Glomerular visceral epithelial cell (primary cell): ENCODE measurements at regions not wholly inside any gene's neighbourhood (a gene's known extent, or its start where the extent isn't known, plus 50 kb on each side); places are given as distances from the start of the nearest gene placed in this dataset.

Experiments
- DNase-seq: peaks from one replicate; pipeline ENCODE4 v3.0.0-alpha.2; 2016; ENCODE audit errors: extremely low spot score

GRCh38 chr4:1495416-1496115, 89.3 kb upstream of the NKX1-1 start:
- no peak for DNase-seq

- DNase-seq, result no peak
These were observed 88.4 kb upstream of the NKX1-1 start for GRCh38 chr4:1494416-1495315.

- no peak for DNase-seq
These were observed 87.5 kb upstream of the NKX1-1 start for GRCh38 chr4:1493540-1494287.

- DNase-seq, result no peak
These were observed 86.7 kb upstream of the NKX1-1 start for GRCh38 chr4:1492651-1493539.

DNA sequence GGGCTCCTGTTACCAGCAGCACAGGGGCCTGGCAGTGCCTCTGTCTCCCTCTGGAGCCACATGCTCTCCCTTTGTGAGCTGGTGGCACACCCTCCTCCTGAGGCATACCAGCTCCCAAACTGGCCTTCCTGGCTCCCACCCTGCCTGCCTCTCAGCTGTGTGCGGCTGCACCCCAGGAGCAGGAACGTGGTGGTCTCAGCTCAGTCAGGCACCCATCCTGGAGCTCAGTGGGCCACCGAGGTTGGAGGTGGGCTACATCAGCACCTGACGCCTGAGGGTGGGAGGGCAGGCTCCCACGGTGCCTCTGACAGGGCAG, 85.9 kb upstream of the NKX1-1 start:
- DNase-seq, result no peak

DNA sequence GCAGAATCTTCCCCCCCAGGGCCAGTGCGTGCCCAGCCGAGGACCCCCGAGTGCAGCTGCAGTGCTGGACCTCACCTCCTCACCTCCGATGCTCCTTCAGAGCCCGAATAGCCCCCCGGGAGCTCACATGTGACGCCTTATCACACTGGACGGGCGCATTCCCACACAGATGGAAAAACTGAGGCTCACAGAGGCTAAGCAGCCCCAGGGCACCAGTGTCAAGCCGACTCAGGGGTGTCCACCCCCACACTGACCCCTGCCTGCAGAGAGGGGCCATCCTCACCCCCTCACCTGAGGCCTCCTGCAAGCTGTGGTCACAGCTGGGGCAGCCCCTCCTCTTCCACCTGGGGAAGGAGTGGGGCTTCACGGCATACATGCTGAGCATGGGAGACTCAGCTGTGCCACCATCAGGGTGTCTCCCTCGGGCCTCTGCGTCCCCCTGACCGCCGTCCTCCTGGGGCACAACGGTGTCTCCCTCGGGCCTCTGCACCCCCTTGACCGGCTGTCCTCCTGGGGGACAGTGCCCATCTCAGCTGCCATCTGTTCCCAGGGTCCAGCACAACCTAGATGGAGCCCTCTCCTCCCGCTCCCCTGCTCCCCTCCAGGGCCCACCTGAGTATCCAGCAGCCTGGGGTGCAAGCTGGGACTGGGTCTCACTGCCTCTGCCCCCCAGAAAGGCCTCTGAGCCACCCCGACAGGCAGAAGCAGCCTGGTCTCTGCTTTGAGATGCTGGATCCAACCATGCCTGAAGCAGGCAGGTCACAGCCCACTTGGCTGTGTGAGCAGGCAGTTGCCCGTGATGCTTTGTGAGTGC, 85.3 kb upstream of the NKX1-1 start:
- no peak for DNase-seq

DNA sequence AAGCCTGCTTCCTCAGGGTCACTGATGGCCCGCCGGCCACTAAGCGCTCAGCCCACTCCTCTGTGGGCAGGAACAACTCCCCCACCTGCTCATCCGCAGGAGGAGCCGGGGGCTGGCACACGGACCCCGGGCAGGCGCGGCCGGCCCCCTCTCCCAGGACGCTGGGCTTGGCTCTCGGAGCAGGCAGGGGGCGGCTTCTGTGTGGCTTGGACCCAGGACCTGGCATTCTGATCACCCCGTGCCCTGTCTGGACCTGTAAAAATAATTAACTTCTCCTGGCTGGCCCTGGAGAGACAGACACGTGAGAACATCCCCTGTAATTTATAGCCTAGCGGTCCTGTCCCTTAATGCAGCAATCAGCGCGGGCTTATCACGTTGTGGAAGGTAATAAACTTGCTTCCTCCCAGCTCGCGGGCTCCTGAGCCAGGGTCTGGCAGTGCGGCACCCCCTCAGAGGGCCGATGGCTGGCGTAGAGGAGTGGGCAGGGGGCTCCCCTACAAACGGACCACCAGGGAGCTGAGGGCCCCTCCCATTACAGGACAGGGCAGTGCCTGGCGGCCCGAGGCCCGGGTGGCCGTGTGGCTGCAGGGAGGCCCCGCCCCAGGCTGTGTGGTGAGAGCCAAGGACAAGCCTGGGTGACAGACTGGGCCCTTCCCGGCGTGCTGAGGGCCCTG, 84.5 kb upstream of the NKX1-1 start:
- DNase-seq, result no peak

- DNase-seq, result no peak
These were observed 83.9 kb upstream of the NKX1-1 start for GRCh38 chr4:1490011-1490653.

- DNase-seq, result no peak
These were observed 83.4 kb upstream of the NKX1-1 start for GRCh38 chr4:1489639-1489995.

GRCh38 chr4:1488831-1489638, 82.8 kb upstream of the NKX1-1 start:
- no peak for DNase-seq

- DNase-seq, result no peak
These were observed 82.1 kb upstream of the NKX1-1 start for GRCh38 chr4:1488357-1488756.

DNA sequence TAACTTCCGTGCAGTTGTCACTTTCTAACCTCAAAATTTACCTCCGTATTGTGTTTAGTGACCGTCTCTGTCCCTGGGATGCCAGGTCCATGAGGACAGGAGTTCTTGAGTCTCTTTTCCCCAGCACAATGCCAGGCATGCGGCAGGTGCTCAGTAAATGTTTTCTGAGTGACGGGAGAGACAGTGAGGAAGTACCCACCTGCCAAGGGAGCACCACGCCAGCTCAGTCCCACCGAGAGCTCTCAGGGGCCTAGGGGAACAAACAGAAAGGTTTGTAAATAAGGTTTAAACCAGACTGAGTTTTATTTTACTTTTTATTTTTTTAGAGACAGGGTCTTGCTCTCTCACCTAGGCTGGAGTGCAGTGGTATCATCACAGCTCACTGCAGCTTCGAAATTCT, 81.5 kb upstream of the NKX1-1 start:
- DNase-seq, result no peak

DNA sequence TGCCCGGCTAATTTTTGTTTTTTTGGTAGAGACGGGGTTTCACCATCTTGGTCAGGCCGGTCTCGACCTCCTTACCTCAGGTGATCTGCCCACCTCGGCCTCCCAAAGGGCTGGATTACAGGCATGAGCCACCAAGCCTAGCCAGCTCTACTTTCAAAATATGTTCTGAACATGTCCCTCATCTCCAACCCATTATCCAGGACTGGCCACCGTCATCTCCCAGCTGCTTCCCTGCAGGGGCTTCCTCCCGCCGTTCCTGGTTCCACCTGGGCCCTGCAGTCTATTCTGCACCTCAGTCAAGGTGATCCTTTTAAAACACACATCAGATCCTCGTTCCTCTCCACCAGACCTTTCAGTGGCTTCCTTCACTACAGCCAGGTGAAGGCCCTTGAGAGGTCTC, 80.9 kb upstream of the NKX1-1 start:
- no peak for DNase-seq

- no peak for DNase-seq
These were observed 79.0 kb upstream of the NKX1-1 start for GRCh38 chr4:1485280-1485679.

- DNase-seq, result no peak
These were observed 74.5 kb upstream of the NKX1-1 start for GRCh38 chr4:1480720-1481119.

DNA sequence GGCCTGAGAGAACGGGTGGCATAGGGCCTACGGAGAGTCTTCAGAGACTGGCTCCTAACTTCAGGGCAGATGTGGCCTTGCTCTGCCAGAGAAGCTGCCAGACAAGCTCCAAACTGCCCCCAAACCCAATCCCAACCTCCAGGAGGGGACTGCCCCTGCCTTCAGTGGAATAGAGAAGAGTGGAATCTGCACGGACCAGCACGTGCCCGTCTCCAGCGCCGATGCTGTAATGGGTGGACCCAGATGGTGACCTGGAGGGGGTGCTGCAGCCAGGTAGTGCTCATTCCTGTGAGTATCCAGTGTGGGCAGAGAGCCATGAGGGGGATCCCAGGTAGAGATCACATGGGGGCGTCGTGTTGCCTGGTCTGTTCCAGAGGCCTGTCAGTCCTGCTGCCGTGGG, 73.2 kb upstream of the NKX1-1 start:
- DNase-seq, result no peak

- DNase-seq, result no peak
These were observed 72.6 kb upstream of the NKX1-1 start for GRCh38 chr4:1478766-1479355.

DNA sequence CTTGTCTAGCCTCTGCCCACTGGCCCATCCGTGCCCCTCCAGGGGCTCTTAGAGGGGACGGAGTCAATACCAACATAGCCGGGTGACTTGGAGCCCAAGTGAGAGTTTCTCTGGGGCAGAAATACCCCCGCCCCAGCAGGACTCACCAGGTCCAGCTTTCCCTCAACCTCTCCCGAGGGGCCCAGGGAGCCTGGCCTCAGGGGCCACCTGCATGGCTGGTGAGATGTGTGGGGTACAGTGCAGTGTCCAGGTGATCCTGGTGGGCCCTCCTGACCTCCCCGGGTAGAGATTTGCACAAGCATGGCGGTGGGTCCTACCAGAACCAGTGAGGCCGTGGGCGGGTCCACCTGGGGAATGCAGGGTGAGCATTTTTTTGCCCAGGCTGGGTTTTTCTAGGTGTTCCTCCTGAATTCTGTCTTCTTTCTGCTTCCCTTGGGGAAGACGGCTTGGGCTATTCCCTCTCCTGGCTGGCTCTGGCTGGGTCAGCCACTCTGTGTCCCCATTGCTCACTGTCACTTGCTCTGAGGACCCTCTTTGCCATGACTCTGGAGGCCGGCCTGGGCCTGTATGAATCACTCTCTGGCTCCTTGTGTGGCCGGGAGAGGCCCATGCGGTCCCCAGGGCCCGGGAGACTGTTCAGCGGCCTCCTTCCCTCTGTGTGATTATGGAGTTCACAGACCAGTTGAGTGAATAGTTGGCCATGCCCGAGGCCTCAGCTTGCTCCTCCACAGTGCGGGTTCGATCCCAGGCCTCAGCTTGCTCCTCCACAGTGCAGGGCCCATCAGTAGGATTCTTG, 71.0 kb upstream of the NKX1-1 start:
- DNase-seq, result no peak
